T-helper 1 cell (primary cell): ENCODE measurements at regions not wholly inside any gene's neighbourhood (a gene's known extent, or its start where the extent isn't known, plus 50 kb on each side); places are given as distances from the start of the nearest gene placed in this dataset.
A peak's percentile ranks its signal among the peaks of the same experiment; 100 is the strongest.
"Not testable (repeated sequence)": the region's sequence is repeated elsewhere in the genome, so short reads cannot be mapped to it uniquely, and the experiment has no call there.

ENCODE experiments used
- DNase-seq, 5 donors: peaks; one replicate each; pipeline ENCODE4 v3.0.0-alpha.2; 2012 to 2020

GRCh38 chr5:154618696-154619095 is 136.5 kb upstream of the LARP1 start:
- no peak for DNase-seq

DNA sequence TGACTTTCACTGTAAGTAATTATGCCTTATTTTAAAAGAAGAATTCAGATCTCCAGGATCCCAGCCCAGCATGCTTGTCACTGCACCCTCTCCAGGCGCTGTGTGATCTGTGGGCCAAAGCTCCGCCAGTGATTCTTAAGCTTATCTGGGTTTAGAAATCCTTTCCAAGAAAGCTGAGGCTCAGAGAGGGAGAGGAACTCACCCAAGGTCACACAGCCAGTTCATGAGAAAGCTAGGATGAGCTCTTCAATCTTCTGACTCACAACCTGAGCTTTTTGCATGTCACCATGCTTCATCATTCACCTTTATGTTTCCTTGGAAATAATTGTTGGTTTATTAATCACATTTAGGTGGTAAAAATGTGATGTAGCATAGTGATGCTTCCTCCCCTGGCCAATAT is 136.6 kb upstream of the HAND1 start:
- DNase-seq = no peak

DNA sequence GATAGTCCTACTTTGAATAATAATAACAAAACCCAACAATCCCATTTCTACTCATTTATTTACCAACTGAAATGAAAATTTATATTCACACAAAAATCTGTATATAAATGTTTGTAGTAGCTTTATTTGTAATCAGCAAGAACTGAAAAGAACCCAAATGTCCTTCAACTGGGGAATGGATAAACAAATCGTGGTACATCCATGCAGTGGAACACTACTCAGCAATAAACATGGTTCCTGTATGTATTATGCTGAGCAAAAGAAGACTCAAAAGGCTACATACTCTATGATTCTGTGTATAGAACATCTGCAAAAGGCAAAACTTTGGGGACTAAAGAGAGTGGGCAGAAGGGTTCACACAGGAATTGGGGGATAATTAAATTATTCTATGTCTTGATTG is 136.1 kb upstream of the HAND1 start:
- DNase-seq = no peak

DNA sequence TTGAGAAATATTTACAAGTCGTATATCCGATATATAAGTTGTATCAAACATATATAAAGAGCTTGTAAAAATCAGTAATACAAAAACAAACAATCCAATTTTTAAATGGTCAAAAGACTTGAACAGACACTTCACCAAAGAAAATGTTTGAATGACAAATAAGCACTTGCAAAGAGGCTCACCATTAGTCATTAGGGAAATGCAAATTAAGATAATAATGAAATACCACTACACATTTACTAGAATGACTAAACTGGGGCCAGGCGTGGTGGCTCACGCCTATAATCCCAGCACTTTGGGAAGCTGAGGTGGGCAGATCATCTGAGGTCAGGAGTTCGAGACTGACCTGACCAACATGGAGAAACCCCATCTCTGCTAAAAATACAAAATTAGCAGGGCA is 134.6 kb upstream of the HAND1 start:
- DNase-seq = no peak

- no peak for DNase-seq
Measured at GRCh38 chr5:154611341-154611767, 133.3 kb upstream of the HAND1 start.

DNA sequence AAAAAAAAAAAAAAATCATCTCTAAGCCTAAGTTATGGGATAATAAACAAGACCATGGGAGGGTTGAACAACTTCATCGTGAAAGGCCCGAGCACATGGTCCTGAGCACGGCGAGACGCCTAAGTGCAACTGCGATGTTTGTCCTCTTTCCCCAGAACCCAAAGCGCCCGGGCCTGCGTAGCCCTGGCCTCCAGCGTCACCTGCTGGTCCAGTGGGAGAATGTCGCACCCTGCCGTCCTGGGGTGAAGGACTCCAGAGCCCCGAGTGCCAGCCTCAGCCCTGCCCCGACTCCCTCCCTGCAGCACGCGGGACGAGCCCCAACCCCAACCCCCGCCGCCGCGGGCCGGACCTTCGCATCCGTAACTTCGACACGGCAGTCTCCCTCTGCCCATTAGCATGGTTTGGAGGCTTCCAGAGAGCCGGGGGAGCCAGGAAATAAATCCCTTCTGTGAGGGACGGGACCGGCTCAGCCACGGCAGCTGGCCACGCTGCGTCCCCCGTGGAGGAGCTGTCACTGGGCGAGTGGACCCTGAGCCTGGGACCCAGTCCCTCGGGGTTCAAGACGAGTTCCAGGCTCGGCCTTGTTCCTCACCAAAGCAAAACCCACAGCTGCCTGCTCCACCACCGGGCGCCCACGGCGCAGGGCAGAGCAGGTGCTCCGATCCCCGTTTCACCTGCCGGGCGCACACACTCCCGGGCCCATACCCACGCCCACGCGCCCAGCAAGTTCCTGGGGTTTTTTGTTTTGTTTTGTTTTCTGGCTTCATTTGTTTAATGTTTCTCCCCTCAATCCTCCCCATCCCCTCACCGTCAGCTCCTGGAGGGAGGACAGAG is 132.5 kb upstream of the HAND1 start:
- DNase-seq = peak in 3 of 5 donors; percentile 10 to 63 (median 26)

- DNase-seq = no peak
Measured at GRCh38 chr5:154609251-154609650, 131.2 kb upstream of the HAND1 start.

- no peak for DNase-seq
Measured at GRCh38 chr5:154608531-154609011, 130.5 kb upstream of the HAND1 start.

DNA sequence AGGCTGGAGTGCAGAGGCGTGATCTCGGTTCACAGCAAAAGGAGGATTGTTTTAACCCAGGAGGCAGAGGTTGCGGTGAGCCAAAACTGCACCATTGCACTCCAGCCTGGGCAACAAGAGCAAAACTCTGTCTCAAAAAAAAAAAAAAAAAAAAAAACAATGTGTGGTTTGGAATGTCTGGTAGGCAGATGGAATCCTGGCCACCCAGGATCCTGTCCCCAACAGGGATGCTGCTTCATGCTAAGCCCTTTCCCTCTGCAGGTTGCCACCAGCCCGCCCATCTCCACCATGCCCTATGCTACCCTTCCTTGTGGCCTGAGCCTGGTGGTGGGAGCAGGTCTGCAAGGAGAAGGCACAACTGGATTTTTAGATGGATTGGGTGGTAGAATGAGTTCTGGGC is 129.7 kb upstream of the HAND1 start:
- DNase-seq = no peak

DNA sequence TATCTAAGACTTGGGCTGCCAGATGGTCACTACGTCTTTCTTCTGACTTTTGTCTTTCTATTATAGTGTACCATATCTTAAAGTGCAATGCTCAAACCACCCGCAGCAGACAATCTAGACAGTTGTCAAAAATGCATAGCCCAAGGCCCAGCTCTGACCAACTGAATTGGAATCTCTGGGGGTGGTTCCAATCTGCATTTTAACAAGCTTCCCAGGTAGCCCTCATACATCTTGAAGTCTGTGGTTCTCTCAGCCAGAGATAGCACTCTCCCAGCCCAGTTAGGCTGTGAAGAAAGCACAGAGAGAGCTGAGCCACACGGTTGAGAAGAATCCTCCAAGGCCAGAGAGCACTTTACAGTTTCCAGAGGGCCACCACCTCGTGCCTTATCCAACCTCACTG is 128.2 kb upstream of the HAND1 start:
- DNase-seq = no peak

DNA sequence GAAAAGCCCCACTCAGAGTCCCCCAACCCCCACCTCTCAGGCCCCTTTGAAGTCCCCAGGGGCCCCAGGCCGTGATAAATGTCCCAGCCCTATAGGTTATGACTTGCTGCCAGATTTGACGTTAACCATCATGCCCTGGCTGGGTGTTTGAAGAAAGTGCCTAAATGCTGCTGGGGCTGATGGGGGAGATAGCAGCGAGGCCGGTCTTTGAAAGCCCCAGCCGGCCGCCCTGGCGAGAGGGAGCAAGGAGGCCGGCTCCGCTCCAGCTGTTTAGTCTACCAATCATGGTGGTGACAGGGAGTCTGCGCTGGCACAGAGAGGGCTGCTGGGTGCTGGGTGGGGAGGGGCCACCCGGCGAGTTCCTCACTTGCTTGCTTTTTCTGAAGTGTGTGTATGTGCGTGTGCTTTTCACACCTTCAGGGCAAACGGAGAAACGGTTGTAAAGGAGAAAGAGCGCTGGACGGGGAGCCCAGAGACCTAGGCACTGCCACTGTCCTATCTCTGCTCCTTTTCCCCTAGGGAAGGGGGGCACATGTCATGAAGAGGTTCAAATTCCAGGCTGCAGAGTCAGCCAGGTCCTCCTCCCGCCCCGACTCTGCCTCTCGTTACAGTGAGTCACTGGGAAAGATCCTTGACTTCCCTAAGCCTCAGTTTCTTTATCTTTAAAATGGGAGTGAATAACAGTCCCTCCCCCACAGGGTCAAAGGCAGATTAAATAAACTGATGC is 126.1 kb upstream of the HAND1 start:
- no peak for DNase-seq

DNA sequence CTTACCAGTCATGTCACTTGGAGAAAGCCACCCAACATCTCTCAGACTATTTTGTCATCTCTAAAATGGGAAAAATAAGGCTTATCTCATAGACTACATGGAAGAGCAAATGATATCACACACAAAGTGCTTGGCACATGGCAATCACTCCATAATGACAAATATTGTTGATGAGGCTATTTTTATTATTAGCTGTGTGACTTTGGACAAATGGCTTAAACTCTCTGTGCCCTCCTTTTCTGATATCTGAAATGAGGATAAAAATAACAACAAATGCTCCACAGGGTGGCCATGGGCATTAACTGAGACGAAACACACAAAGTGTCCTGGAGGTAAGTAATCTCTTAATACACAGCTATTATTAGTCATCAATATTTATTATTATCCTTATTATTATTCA is 125.5 kb upstream of the HAND1 start:
- DNase-seq = no peak

- no peak for DNase-seq
Measured at GRCh38 chr5:154603011-154603410, 125.0 kb upstream of the HAND1 start.

- DNase-seq = no peak
Measured at GRCh38 chr5:154601014-154601413, 123.0 kb upstream of the HAND1 start.

GRCh38 chr5:154598021-154598420 is 120.0 kb upstream of the HAND1 start:
- DNase-seq = no peak

DNA sequence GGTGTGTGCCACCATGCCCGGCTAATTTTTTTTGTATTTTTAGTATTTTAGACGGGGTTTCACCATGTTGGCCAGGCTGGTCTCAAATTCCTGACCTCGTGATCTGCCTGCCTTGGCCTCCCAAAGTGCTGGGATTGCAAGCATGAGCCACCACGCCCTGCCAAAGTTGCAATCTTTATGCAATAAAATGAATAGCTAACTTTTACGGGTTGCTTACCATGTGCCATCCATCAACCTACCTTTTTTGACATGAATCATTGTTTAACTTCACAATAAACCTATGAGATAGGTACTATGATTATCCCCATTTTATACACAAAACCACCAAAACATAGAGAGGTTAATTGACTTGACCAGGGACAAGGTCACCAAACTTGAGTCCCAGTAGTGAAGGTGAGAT is 118.8 kb upstream of the HAND1 start:
- not testable (repeated sequence) for DNase-seq

GRCh38 chr5:154595662-154596061 is 117.6 kb upstream of the HAND1 start:
- DNase-seq = no peak

DNA sequence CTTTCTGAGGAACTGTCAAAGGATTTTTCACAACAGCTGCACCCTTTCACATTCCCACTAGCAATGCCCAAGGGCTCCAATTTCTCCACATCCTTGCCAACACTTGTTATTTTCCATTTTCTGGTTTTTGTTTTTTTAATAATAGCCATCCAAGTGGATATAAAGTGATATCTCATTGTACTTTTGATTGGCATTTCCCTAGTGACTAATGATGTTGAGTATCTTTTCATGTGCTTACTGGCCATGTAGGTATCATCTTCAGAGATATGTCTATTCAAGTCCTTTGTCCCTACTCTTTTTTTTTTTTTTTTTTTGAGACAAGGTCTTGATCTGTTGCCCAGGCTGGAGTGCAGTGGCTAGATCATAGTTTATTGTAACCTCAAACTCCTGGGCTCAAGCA is 115.8 kb upstream of the HAND1 start:
- DNase-seq = no peak

GRCh38 chr5:154593071-154593470 is 115.0 kb upstream of the HAND1 start:
- DNase-seq = no peak

- no peak for DNase-seq
Measured at GRCh38 chr5:154590093-154590724, 112.2 kb upstream of the HAND1 start.

GRCh38 chr5:154589511-154589910 is 111.5 kb upstream of the HAND1 start:
- DNase-seq = no peak

- DNase-seq = not testable (repeated sequence)
Measured at GRCh38 chr5:154588833-154589425, 110.9 kb upstream of the HAND1 start.

GRCh38 chr5:154588091-154588774 is 110.2 kb upstream of the HAND1 start:
- no peak for DNase-seq
